Fibroblast of villous mesenchyme (primary cell): ENCODE measurements at regions not wholly inside any gene's neighbourhood (a gene's known extent, or its start where the extent isn't known, plus 50 kb on each side); places are given as distances from the start of the nearest gene placed in this dataset. TPM values are rescaled to one million over a fixed set of nuclear protein-coding genes. Genes with fewer than 3 reads are reported as not detected.

Source experiments
- DNase-seq: peaks from one replicate; pipeline ENCODE4 v3.0.0-alpha.2; 2010; ENCODE audit warnings: low read depth
- H3K4me3 ChIP-seq: 2 replicates; pipeline ENCODE4 v1.5.1; 2011; ENCODE audit warnings: low read depth, mild to moderate bottlenecking, low read length
- small RNA-seq: library from RNA; depleted of rRNA; stranded (forward); fragments of <200 nt; gene quantifications from one replicate; pipeline ENCODE3, GENCODE V24; 2012
- TF ChIP-seq, protein P1 (sequence below): IDR thresholded peaks from 2 replicates; pipeline ENCODE4 v1.5.1; 2012; ENCODE audit warnings: low read depth, mild to moderate bottlenecking, low read length; ENCODE audit not compliant: insufficient read depth

DNA sequence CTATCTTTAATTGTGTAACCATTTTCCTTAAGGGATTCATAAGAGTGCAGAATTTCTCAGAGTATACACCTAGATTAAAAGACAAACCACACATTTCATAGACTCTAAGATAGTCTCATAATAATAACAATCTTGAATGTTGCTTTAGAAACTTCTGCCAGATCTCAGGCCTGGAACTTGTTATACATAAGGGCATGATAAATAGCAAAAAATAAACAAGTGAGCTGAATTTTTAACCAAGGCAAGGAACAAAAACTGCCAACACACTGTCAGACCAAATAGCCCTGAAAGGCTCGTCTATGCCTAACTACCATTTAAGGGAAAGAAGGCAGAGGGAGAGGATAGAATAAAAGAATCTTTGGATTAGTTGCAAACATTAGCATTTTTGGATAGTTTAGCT is 65.8 kb upstream of the SEMA3C start:
- DNase-seq = peak; percentile 14
- TF ChIP-seq, protein P1, sequence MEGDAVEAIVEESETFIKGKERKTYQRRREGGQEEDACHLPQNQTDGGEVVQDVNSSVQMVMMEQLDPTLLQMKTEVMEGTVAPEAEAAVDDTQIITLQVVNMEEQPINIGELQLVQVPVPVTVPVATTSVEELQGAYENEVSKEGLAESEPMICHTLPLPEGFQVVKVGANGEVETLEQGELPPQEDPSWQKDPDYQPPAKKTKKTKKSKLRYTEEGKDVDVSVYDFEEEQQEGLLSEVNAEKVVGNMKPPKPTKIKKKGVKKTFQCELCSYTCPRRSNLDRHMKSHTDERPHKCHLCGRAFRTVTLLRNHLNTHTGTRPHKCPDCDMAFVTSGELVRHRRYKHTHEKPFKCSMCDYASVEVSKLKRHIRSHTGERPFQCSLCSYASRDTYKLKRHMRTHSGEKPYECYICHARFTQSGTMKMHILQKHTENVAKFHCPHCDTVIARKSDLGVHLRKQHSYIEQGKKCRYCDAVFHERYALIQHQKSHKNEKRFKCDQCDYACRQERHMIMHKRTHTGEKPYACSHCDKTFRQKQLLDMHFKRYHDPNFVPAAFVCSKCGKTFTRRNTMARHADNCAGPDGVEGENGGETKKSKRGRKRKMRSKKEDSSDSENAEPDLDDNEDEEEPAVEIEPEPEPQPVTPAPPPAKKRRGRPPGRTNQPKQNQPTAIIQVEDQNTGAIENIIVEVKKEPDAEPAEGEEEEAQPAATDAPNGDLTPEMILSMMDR = no peak
- no peak overlapping the region for H3K4me3 ChIP-seq

GRCh38 chr7:80981405-80981804 is 62.6 kb upstream of the SEMA3C start:
- TF ChIP-seq, protein P1 = no peak

GRCh38 chr7:80977751-80978150 is 58.9 kb upstream of the SEMA3C start:
- TF ChIP-seq, protein P1 = no peak
- H3K4me3 ChIP-seq = no peak overlapping the region
- peak; percentile 80 for DNase-seq

More at GRCh38 chr7:80981405-80981804, 62.6 kb upstream of the SEMA3C start:
- DNase-seq = no peak
- H3K4me3 ChIP-seq = no peak overlapping the region

GRCh38 chr7:80974396-80975358 is 55.8 kb upstream of the SEMA3C start:
- no peak overlapping the region for H3K4me3 ChIP-seq
- TF ChIP-seq, protein P1 = no peak
- peak; percentile 2 for DNase-seq

- no peak overlapping the region for H3K4me3 ChIP-seq
- TF ChIP-seq, protein P1 = no peak
- no peak for DNase-seq
These were observed 52.4 kb upstream of the SEMA3C start for GRCh38 chr7:80971225-80971624.

Small RNAs in the stretch of these regions (small RNA-seq; reads per million reads assigned to genes)
- not detected for gene AC004866.1
